ENCODE measurements at regions not wholly inside any gene's neighbourhood (a gene's known extent, or its start where the extent isn't known, plus 50 kb on each side); places are given as distances from the start of the nearest gene placed in this dataset.

DNA sequence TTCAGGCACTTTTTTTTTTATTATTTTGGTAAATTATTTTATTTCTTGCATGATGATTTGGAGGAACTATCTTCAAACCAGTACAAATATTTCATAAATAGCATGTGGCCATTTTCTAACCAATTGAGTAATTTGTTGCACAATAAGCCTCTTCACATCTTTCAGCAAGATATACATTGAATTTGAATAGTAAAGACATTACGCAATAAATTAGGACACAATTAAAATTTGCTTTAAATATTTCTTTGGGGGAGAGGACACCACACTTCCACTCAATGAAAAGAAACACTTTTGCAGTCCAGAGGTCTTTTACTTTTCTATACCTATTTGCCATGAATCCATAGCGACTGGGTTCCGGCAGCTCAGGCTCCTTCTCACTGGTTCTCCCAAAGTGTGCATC lies 762.6 kb upstream of the GOLIM4 start:
- TF ChIP-seq, protein P1, sequence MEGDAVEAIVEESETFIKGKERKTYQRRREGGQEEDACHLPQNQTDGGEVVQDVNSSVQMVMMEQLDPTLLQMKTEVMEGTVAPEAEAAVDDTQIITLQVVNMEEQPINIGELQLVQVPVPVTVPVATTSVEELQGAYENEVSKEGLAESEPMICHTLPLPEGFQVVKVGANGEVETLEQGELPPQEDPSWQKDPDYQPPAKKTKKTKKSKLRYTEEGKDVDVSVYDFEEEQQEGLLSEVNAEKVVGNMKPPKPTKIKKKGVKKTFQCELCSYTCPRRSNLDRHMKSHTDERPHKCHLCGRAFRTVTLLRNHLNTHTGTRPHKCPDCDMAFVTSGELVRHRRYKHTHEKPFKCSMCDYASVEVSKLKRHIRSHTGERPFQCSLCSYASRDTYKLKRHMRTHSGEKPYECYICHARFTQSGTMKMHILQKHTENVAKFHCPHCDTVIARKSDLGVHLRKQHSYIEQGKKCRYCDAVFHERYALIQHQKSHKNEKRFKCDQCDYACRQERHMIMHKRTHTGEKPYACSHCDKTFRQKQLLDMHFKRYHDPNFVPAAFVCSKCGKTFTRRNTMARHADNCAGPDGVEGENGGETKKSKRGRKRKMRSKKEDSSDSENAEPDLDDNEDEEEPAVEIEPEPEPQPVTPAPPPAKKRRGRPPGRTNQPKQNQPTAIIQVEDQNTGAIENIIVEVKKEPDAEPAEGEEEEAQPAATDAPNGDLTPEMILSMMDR (conservative IDR thresholded peaks at IDR 0.05; ENCODE audit: low read depth in 2 of 2) = no peak
- TF ChIP-seq JUNB (IDR thresholded peaks at IDR 0.05; ENCODE audit: unreplicated experiment) (no peak), EZH2phosphoT487 (IDR thresholded peaks at IDR 0.05; ENCODE audit: unreplicated experiment) (no peak)

All from GM23338 (cell line).